Activated CD4-positive, alpha-beta T cell treated with anti-CD3 and anti-CD28 coated beads, Interleukin-2, Interleukin-6, amounts not matched to agents 100 ng/mL and 50 ng/mL, durations not matched to agents 16 hours and 8 hours (primary cell): ENCODE measurements at regions not wholly inside any gene's neighbourhood (a gene's known extent, or its start where the extent isn't known, plus 50 kb on each side); places are given as distances from the start of the nearest gene placed in this dataset.
"Not testable (repeated sequence)": the region's sequence is repeated elsewhere in the genome, so short reads cannot be mapped to it uniquely, and the experiment has no call there.

Source experiments
- DNase-seq: peaks from one replicate; pipeline ENCODE4 v3.0.0-alpha.2; 2020

GRCh38 chr2:45102579-45103117 lies 93.4 kb upstream of the SIX2 start:
- DNase-seq = no peak

- DNase-seq = no peak
These were observed 92.9 kb upstream of the SIX2 start for GRCh38 chr2:45102141-45102540.

- DNase-seq = no peak
These were observed 87.7 kb upstream of the SIX2 start for GRCh38 chr2:45096996-45097395.

GRCh38 chr2:45096038-45096437 lies 86.8 kb upstream of the SIX2 start:
- not testable (repeated sequence) for DNase-seq

- no peak for DNase-seq
These were observed 84.4 kb upstream of the SIX2 start for GRCh38 chr2:45093663-45094062.

GRCh38 chr2:45093181-45093580 lies 83.9 kb upstream of the SIX2 start:
- DNase-seq = no peak

GRCh38 chr2:45089554-45090261 lies 80.5 kb upstream of the SIX2 start:
- no peak for DNase-seq

- no peak for DNase-seq
These were observed 76.2 kb upstream of the SIX2 start for GRCh38 chr2:45085487-45085886.

GRCh38 chr2:45084361-45085020 lies 75.2 kb upstream of the SIX2 start:
- DNase-seq = no peak

GRCh38 chr2:45083175-45083574 lies 73.9 kb upstream of the SIX2 start:
- DNase-seq = no peak

GRCh38 chr2:45074713-45075112 lies 65.5 kb upstream of the SIX2 start:
- no peak for DNase-seq

- DNase-seq = no peak
These were observed 63.6 kb upstream of the SIX2 start for GRCh38 chr2:45072862-45073237.

GRCh38 chr2:45072064-45072861 lies 63.0 kb upstream of the SIX2 start:
- DNase-seq = no peak

GRCh38 chr2:45070113-45070652 lies 60.9 kb upstream of the SIX2 start:
- no peak for DNase-seq

- DNase-seq = no peak
These were observed 60.4 kb upstream of the SIX2 start for GRCh38 chr2:45069684-45070083.

- no peak for DNase-seq
These were observed 59.4 kb upstream of the SIX2 start for GRCh38 chr2:45068571-45069140.

GRCh38 chr2:45067859-45068570 lies 58.8 kb upstream of the SIX2 start:
- DNase-seq = no peak
